HepG2 (cell line): ENCODE measurements at regions not wholly inside any gene's neighbourhood (a gene's known extent, or its start where the extent isn't known, plus 50 kb on each side); places are given as distances from the start of the nearest gene placed in this dataset.

Source experiments
- CBX1 ChIP-seq: IDR thresholded peaks from one replicate; pipeline ENCODE4 v1.6.1; 2016; ENCODE audit warnings: antibody characterized with exemption, low read depth
- CTCF ChIP-seq: sonication (generic); formaldehyde crosslinking; IDR thresholded peaks from 2 replicates; pipeline ENCODE4 v1.5.0; 2020; ENCODE audit warnings: mild to moderate bottlenecking, missing genetic modification reagents, moderate library complexity
- HOXA9 ChIP-seq: sonication (generic); formaldehyde crosslinking; IDR thresholded peaks from 2 replicates; pipeline ENCODE4 v1.8.1; 2022; ENCODE audit warnings: missing genetic modification reagents, mild to moderate bottlenecking, moderate library complexity, borderline replicate concordance
- RAD21 ChIP-seq: fragments of 450-650 bp; formaldehyde crosslinking; IDR thresholded peaks from 2 replicates; pipeline ENCODE4 v1.5.0; 2020; ENCODE audit warnings: mild to moderate bottlenecking
- RFX1 ChIP-seq: fragments of 450-650 bp; IDR thresholded peaks from 2 replicates; pipeline ENCODE4 v1.6.1; 2017
- RFX5 ChIP-seq: IDR thresholded peaks from 2 replicates; pipeline ENCODE4 v1.6.1; 2011; ENCODE audit warnings: low read depth, low read length, improper control_type of control experiment
- ZNF274 ChIP-seq: sonication (generic); formaldehyde crosslinking; IDR thresholded peaks from 2 replicates; pipeline ENCODE4 v1.5.1; 2020; ENCODE audit warnings: mild to moderate bottlenecking, missing genetic modification reagents
- ZNF292 ChIP-seq: sonication (generic); formaldehyde crosslinking; IDR thresholded peaks from 2 replicates; pipeline ENCODE4 v1.8.1; 2022; ENCODE audit warnings: mild to moderate bottlenecking, low read depth, missing genetic modification reagents, borderline replicate concordance
- ZNF563 ChIP-seq: sonication (generic); formaldehyde crosslinking; IDR thresholded peaks from 2 replicates; pipeline ENCODE4 v1.8.0; 2022; ENCODE audit warnings: mild to moderate bottlenecking, moderate library complexity, missing genetic modification reagents
- ZNF567 ChIP-seq: sonication (generic); formaldehyde crosslinking; IDR thresholded peaks from 2 replicates; pipeline ENCODE4 v1.8.1; 2023; ENCODE audit warnings: mild to moderate bottlenecking, missing genetic modification reagents, borderline replicate concordance
- ZNF768 ChIP-seq: sonication (generic); formaldehyde crosslinking; IDR thresholded peaks from 2 replicates; pipeline ENCODE4 v1.4.0; 2020; ENCODE audit warnings: missing genetic modification reagents

- TF ChIP-seq RAD21 (CRISPR knock-in tag) (no peak), CTCF (CRISPR knock-in tag) (no peak), ZNF292 (CRISPR knock-in tag) (no peak), RFX1 (no peak), ZNF567 (CRISPR knock-in tag) (no peak), RFX5 (no peak), ZNF274 (CRISPR knock-in tag) (no peak), CBX1 (no peak), ZNF563 (CRISPR knock-in tag) (no peak), HOXA9 (no peak), ZNF768 (CRISPR knock-in tag) (no peak)
These were observed 1376.4 kb upstream of the CRIM1 start for GRCh38 chr2:34979148-34979547.
